SH-SY5Y (cell line): ENCODE measurements at regions not wholly inside any gene's neighbourhood (a gene's known extent, or its start where the extent isn't known, plus 50 kb on each side); places are given as distances from the start of the nearest gene placed in this dataset.

ENCODE experiments used
- GATA2 ChIP-seq: IDR thresholded peaks from 2 replicates; pipeline ENCODE4 v1.6.1; 2011; ENCODE audit warnings: mild to moderate bottlenecking, low read depth, low read length
- GATA3 ChIP-seq: IDR thresholded peaks from 2 replicates; pipeline ENCODE4 v1.6.1; 2011; ENCODE audit warnings: low read depth, mild to moderate bottlenecking, low read length, moderate library complexity

GRCh38 chr12:72865921-72866320 is 593.8 kb downstream of the TRHDE start:
- TF ChIP-seq GATA2 (no peak), GATA3 (no peak)
